HepG2 (cell line): ENCODE measurements at regions not wholly inside any gene's neighbourhood (a gene's known extent, or its start where the extent isn't known, plus 50 kb on each side); places are given as distances from the start of the nearest gene placed in this dataset.
"Not testable (repeated sequence)": the region's sequence is repeated elsewhere in the genome, so short reads cannot be mapped to it uniquely, and the experiment has no call there.

ENCODE experiments used
- ATAC-seq: fragments of 200-7000 bp; cut with Tn5 transposase; 3 replicates; pipeline ENCODE4 v1.9.1; 2020; ENCODE audit warnings: mild to moderate bottlenecking, moderate library complexity
- BruUV-seq: library from RNA; stranded (reverse); fragments of 400-500 nt; replicated peaks from 2 replicates; lab custom pipeline; 2021; lab: Mats Ljungman, UMichigan
- CTCF ChIA-PET: fragments of 300-600 bp; formaldehyde crosslinking; extraction: SDS; loops from one replicate; lab custom pipeline; 2021; ENCODE audit warnings: low total read pairs, inconsistent platforms, low intra/inter-chr PET ratio; lab: Yijun Ruan, JAX
- POLR2A ChIA-PET: fragments of 350-600 bp; sonication (Branson Sonifier 250); formaldehyde crosslinking; loops from one replicate; lab custom pipeline; 2020; ENCODE audit warnings: antibody characterized with exemption, inconsistent platforms; lab: Yijun Ruan, JAX
- DNase-seq: peaks from one replicate; pipeline ENCODE4 v3.0.0-alpha.2; 2015; ENCODE audit warnings: low spot score
- FAIRE-seq: peaks from 3 replicates; lab custom pipeline; 2011; peaks lifted over from hg19 to GRCh38; lab: Jason Lieb, UNC
- H2AFZ ChIP-seq: one replicate; pipeline ENCODE4 v1.6.1; 2011; ENCODE audit warnings: low read length, inconsistent platforms
- H3K27ac ChIP-seq: fragments of 300-600 bp; 3 replicates; pipeline ENCODE4 v1.8.0; 2011; ENCODE audit warnings: mixed run types, mild to moderate bottlenecking, mixed read lengths, low read length, inconsistent platforms; ENCODE audit not compliant: insufficient read depth; ENCODE audit errors: extremely low read length
- H3K27me3 ChIP-seq, 2 experiments: fragments of 200-600 bp in 1 of 2; 2 replicates in 1 of 2; 3 replicates in 1 of 2; pipeline versions ENCODE4 v1.6.0 to v1.8.0; 2011; ENCODE audit warnings: low read length in 2 of 2, mild to moderate bottlenecking in 2 of 2, moderate library complexity in 2 of 2, inconsistent platforms in 1 of 2; ENCODE audit not compliant: insufficient read depth in 2 of 2, control insufficient read depth in 1 of 2
- H3K36me3 ChIP-seq, 2 experiments: fragments of 200-600 bp in 1 of 2; replicated peaks in 1 of 2; 2 replicates in 1 of 2; 3 replicates in 1 of 2; pipeline versions ENCODE4 v1.5.1 to v1.8.0; 2011; ENCODE audit warnings: low read length in 2 of 2, inconsistent platforms in 1 of 2; ENCODE audit not compliant: insufficient read depth in 2 of 2, control insufficient read depth in 1 of 2
- H3K4me1 ChIP-seq: 2 replicates; pipeline ENCODE4 v1.5.1; 2012; ENCODE audit warnings: low read length, inconsistent platforms; ENCODE audit not compliant: insufficient read depth
- H3K4me2 ChIP-seq: 2 replicates; pipeline ENCODE4 v1.6.0; 2011; ENCODE audit warnings: low read depth, low read length, inconsistent platforms
- H3K4me3 ChIP-seq, 3 experiments: fragments of 200-600 bp in 1 of 3; sonication (generic), shearing (Covaris generic) in 1 of 3; replicated peaks in 1 of 3; 2 replicates each; pipeline ENCODE4 v1.5.1; 2011 to 2016; ENCODE audit warnings: low read length in 3 of 3, inconsistent platforms in 2 of 3, low read depth in 2 of 3, mild to moderate bottlenecking in 2 of 3, control low read depth in 1 of 3, mixed read lengths in 1 of 3; ENCODE audit not compliant: insufficient read depth in 1 of 3
- H3K79me2 ChIP-seq: one replicate; pipeline ENCODE4 v1.6.1; 2011; ENCODE audit warnings: low read length, inconsistent platforms; ENCODE audit not compliant: insufficient read depth
- H3K9ac ChIP-seq: 2 replicates; pipeline ENCODE4 v1.6.0; 2011; ENCODE audit warnings: mild to moderate bottlenecking, low read depth, low read length, inconsistent platforms; ENCODE audit not compliant: insufficient read depth
- H3K9me3 ChIP-seq: 2 replicates; pipeline ENCODE4 v1.5.1; 2012; ENCODE audit warnings: mild to moderate bottlenecking, low read length
- H4K20me1 ChIP-seq: 2 replicates; pipeline ENCODE4 v1.6.0; 2011; ENCODE audit warnings: inconsistent platforms, mild to moderate bottlenecking, low read length, moderate library complexity; ENCODE audit not compliant: insufficient read depth
- CC2D1A ChIP-seq: sonication (generic); formaldehyde crosslinking; IDR thresholded peaks from 2 replicates; pipeline ENCODE4 v1.8.1; 2023; ENCODE audit warnings: mild to moderate bottlenecking, missing genetic modification reagents
- CSRNP2 ChIP-seq: sonication (generic); formaldehyde crosslinking; conservative IDR thresholded peaks from 2 replicates; pipeline ENCODE4 v1.8.0; 2022; ENCODE audit warnings: low read depth, missing genetic modification reagents
- EED ChIP-seq: sonication (generic); formaldehyde crosslinking; IDR thresholded peaks from 2 replicates; pipeline ENCODE4 v1.5.0; 2020; ENCODE audit warnings: mild to moderate bottlenecking, missing genetic modification reagents
- ETV5 ChIP-seq: IDR thresholded peaks from 2 replicates; pipeline ENCODE4 v1.6.1; 2018; ENCODE audit warnings: missing biosample characterization, missing genetic modification reagents, inconsistent platforms, borderline replicate concordance
- ETV6 ChIP-seq: sonication (generic); formaldehyde crosslinking; conservative IDR thresholded peaks from 2 replicates; pipeline ENCODE4 v1.4.0; 2020; ENCODE audit warnings: missing genetic modification reagents
- NFE2L1 ChIP-seq: sonication (generic); formaldehyde crosslinking; IDR thresholded peaks from 2 replicates; pipeline ENCODE4 v1.4.0; 2020; ENCODE audit warnings: missing genetic modification reagents, mild to moderate bottlenecking, borderline replicate concordance
- RBFOX2 ChIP-seq: fragments of 200-400 bp; formaldehyde crosslinking; IDR thresholded peaks from 2 replicates; pipeline ENCODE4 v1.6.1; 2017; ENCODE audit warnings: low read depth, mild to moderate bottlenecking, low read length
- SMARCC2 ChIP-seq: fragments of 450-650 bp; IDR thresholded peaks from 2 replicates; pipeline ENCODE4 v1.6.1; 2017; ENCODE audit warnings: antibody characterized with exemption, mild to moderate bottlenecking
- WIZ ChIP-seq: sonication (generic); formaldehyde crosslinking; IDR thresholded peaks from 2 replicates; pipeline ENCODE4 v1.5.1; 2020; ENCODE audit warnings: mild to moderate bottlenecking, missing genetic modification reagents
- ZC3H4 ChIP-seq: sonication (generic); formaldehyde crosslinking; IDR thresholded peaks from 2 replicates; pipeline ENCODE4 v1.4.0; 2020; ENCODE audit warnings: missing genetic modification reagents, borderline replicate concordance
- ZNF274 ChIP-seq: sonication (generic); formaldehyde crosslinking; IDR thresholded peaks from 2 replicates; pipeline ENCODE4 v1.5.1; 2020; ENCODE audit warnings: mild to moderate bottlenecking, missing genetic modification reagents
- ZNF678 ChIP-seq: sonication (generic); formaldehyde crosslinking; IDR thresholded peaks from 2 replicates; pipeline ENCODE4 v1.4.0; 2020; ENCODE audit warnings: mild to moderate bottlenecking, missing genetic modification reagents
- ZNF776 ChIP-seq: sonication (generic); formaldehyde crosslinking; IDR thresholded peaks from 2 replicates; pipeline ENCODE4 v1.4.0; 2020; ENCODE audit warnings: mild to moderate bottlenecking, missing genetic modification reagents
- ZNF780A ChIP-seq: sonication (generic); formaldehyde crosslinking; IDR thresholded peaks from 2 replicates; pipeline ENCODE4 v1.8.0; 2022; ENCODE audit warnings: mild to moderate bottlenecking, missing genetic modification reagents, moderate library complexity
- WGBS: methylation state at CpG from one replicate; pipeline ENCODE4 v1.1.6; 2017; ENCODE audit warnings: low lambda C conversion rate; 5-methylcytosine and 5-hydroxymethylcytosine counted together
- in situ Hi-C: cut with HindIII; loops from 2 replicates; pipeline ENCODE4 v1.10.0; 2017; ENCODE audit warnings: low pct_unique_long_range_greater_than_20kb; ENCODE audit not compliant: extremely low pct_ligation_motif_present
- intact Hi-C: fragments of 100-400 bp; cut with micrococcal nuclease; formaldehyde crosslinking; loops from one replicate; pipeline ENCODE4 v1.10.0; 2022; ENCODE audit not compliant: unreplicated experiment
- TF ChIP-seq, protein P1 (sequence below): sonication (generic); formaldehyde crosslinking; conservative IDR thresholded peaks from 2 replicates; pipeline ENCODE4 v1.8.1; 2023; ENCODE audit warnings: missing genetic modification reagents
- TF ChIP-seq, protein P2 (sequence below): IDR thresholded peaks from 2 replicates; pipeline ENCODE4 v1.6.1; 2016; ENCODE audit warnings: mild to moderate bottlenecking

DNA sequence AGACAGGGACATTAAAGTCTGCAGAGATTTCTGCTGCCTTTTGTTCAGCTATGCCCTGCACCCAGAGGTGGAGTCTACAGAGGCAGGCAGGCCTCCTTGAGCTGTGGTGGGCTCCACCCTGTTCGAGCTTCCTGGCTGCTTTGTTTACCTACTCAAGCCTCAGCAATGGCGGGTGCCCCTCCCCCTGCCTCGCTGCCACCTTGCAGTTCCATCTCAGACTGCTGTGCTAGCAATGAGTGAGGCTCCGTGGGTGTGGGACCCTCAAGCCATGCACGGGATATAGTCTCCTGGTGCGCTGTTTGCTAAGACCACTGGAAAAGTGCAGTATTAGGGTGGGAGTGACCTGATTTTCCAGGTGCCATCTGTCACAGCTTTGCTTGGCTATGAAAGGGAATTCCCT is 125.4 kb upstream of the FOXG1 start:
- FAIRE-seq, H3K4me3 ChIP-seq, CTCF ChIA-PET, H4K20me1 ChIP-seq, H3K4me2 ChIP-seq, in situ Hi-C loops, H3K27ac ChIP-seq, POLR2A ChIA-PET, DNase-seq, H2AFZ ChIP-seq, intact Hi-C loops, H3K4me1 ChIP-seq, H3K36me3 ChIP-seq, H3K27me3 ChIP-seq, ATAC-seq, H3K79me2 ChIP-seq, BruUV-seq, H3K9ac ChIP-seq: not testable (repeated sequence)
- TF ChIP-seq EED (CRISPR knock-in tag) (0 out of 2 replicates have a peak, but pooled peaks have one; percentile 26), NFE2L1 (CRISPR knock-in tag) (0 out of 2 replicates have a peak, but pooled peaks have one; percentile 57)
- WGBS = 4% methylated on average over 6 of the region's 6 CpGs
- H3K9me3 ChIP-seq = peaks cover 48% of the 10 kb centered on the region

- no TSS peak for BruUV-seq
- H3K4me2 ChIP-seq = no peak overlapping the region
- no peak for TF ChIP-seq ZNF274 (CRISPR knock-in tag)
- no peak for TF ChIP-seq CSRNP2
- TF ChIP-seq WIZ (CRISPR knock-in tag) = no peak
- TF ChIP-seq ZNF780A (CRISPR knock-in tag) = no peak
- TF ChIP-seq, protein P1, sequence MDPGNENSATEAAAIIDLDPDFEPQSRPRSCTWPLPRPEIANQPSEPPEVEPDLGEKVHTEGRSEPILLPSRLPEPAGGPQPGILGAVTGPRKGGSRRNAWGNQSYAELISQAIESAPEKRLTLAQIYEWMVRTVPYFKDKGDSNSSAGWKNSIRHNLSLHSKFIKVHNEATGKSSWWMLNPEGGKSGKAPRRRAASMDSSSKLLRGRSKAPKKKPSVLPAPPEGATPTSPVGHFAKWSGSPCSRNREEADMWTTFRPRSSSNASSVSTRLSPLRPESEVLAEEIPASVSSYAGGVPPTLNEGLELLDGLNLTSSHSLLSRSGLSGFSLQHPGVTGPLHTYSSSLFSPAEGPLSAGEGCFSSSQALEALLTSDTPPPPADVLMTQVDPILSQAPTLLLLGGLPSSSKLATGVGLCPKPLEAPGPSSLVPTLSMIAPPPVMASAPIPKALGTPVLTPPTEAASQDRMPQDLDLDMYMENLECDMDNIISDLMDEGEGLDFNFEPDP (CRISPR knock-in tag) = no peak
- no peak for TF ChIP-seq EED (CRISPR knock-in tag)
- TF ChIP-seq ZC3H4 (CRISPR knock-in tag) = no peak
- no peak for TF ChIP-seq ZNF776 (CRISPR knock-in tag)
- TF ChIP-seq, protein P2, sequence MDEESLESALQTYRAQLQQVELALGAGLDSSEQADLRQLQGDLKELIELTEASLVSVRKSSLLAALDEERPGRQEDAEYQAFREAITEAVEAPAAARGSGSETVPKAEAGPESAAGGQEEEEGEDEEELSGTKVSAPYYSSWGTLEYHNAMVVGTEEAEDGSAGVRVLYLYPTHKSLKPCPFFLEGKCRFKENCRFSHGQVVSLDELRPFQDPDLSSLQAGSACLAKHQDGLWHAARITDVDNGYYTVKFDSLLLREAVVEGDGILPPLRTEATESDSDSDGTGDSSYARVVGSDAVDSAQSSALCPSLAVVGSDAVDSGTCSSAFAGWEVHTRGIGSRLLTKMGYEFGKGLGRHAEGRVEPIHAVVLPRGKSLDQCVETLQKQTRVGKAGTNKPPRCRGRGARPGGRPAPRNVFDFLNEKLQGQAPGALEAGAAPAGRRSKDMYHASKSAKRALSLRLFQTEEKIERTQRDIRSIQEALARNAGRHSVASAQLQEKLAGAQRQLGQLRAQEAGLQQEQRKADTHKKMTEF (CRISPR knock-in tag) = no peak
- TF ChIP-seq ETV5 (CRISPR knock-in tag) = no peak
- TF ChIP-seq ETV6 (CRISPR knock-in tag) = no peak
- no peak for TF ChIP-seq CC2D1A
- TF ChIP-seq ZNF678 (CRISPR knock-in tag) = no peak
- TF ChIP-seq RBFOX2 = no peak
- TF ChIP-seq SMARCC2 = no peak
Observed at GRCh38 chr14:28651148-28651547, 115.4 kb upstream of the FOXG1 start.

More at GRCh38 chr14:28651148-28651547, 115.4 kb upstream of the FOXG1 start:
- intact Hi-C loops = no loop called here
- H3K9me3 ChIP-seq = peaks cover 88% of the 10 kb centered on the region
- ChIA-PET CTCF (no interaction called here), POLR2A (no interaction called here)
- in situ Hi-C loops = no loop called here
- H3K27ac ChIP-seq = no peak overlapping the region
- WGBS = under 1% methylated on average over 5 of the region's 5 CpGs
- H3K79me2 ChIP-seq = no peaks in the 10 kb centered on the region
- no peaks in the 10 kb centered on the region for H3K27me3 ChIP-seq
- H2AFZ ChIP-seq = no peak overlapping the region
- ATAC-seq (no peak), DNase-seq (no peak), FAIRE-seq (no peak)
- no peaks in the 10 kb centered on the region for H3K4me1 ChIP-seq
- H3K36me3 ChIP-seq = no peaks in the 10 kb centered on the region
- H3K9ac ChIP-seq = no peak overlapping the region
- H4K20me1 ChIP-seq = no peaks in the 10 kb centered on the region
- no peak overlapping the region for H3K4me3 ChIP-seq
